ENCODE measurements at regions not wholly inside any gene's neighbourhood (a gene's known extent, or its start where the extent isn't known, plus 50 kb on each side); places are given as distances from the start of the nearest gene placed in this dataset.

DNA sequence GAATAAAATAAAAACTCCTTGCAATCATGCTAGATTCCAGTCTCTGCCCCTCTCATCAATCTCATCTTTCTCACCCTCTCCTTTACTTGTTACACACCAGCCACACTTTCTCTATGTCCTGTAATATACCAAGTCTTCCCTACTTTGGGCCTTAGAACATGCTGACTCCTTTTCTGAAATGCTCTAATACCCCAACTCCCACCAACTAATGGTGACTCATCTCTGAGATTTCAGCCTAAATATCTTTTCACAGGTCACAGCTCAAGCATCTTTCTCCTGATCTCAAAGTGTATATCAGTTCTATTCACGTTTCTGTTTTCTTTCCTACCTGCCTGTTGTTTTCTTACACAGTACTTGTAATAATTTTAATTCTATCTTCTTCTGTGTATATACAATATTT is 378.9 kb upstream of the PRICKLE1 start:
- H3K4me2 ChIP-seq (ENCODE audit: low read length), result no peak overlapping the region
- POLR2A ChIA-PET, result no interaction called here
- peak overlapping the region; percentile 45 for H2AFZ ChIP-seq (ENCODE audit: low read depth, low read length, poor library complexity, severe bottlenecking)
- no peak for ATAC-seq
- H3K4me3 ChIP-seq (replicated peaks in 1 of 2; ENCODE audit: low read depth in 1 of 2, low read length in 2 of 2), result no peak overlapping the region
- H3K9me2 ChIP-seq (ENCODE audit: insufficient read depth), result no peaks in the 10 kb centered on the region; the same call in 1 of the 2 replicates
- H3K27ac ChIP-seq (ENCODE audit: low read depth, low read length), result no peak overlapping the region
- no peaks in the 10 kb centered on the region for H3K36me3 ChIP-seq (ENCODE audit: control insufficient read depth in 1 of 2, insufficient read depth in 2 of 2, low read length in 2 of 2)
- CTCF ChIA-PET, result no interaction called here
- intact Hi-C loops (cut with micrococcal nuclease), result loop anchor here (10.0 kb wide), 1 partner anchor 484 kb away; no protein-coding TSS in a partner anchor
- H3K27me3 ChIP-seq (ENCODE audit: insufficient read depth, low read length), result no peaks in the 10 kb centered on the region
- H3K79me2 ChIP-seq (ENCODE audit: insufficient read depth, low read length), result no peaks in the 10 kb centered on the region
- H3K9ac ChIP-seq (ENCODE audit: low read length), result no peak overlapping the region
- no peak for TF ChIP-seq EZH2 (IDR thresholded peaks at IDR 0.05)
- TF ChIP-seq, protein P1, sequence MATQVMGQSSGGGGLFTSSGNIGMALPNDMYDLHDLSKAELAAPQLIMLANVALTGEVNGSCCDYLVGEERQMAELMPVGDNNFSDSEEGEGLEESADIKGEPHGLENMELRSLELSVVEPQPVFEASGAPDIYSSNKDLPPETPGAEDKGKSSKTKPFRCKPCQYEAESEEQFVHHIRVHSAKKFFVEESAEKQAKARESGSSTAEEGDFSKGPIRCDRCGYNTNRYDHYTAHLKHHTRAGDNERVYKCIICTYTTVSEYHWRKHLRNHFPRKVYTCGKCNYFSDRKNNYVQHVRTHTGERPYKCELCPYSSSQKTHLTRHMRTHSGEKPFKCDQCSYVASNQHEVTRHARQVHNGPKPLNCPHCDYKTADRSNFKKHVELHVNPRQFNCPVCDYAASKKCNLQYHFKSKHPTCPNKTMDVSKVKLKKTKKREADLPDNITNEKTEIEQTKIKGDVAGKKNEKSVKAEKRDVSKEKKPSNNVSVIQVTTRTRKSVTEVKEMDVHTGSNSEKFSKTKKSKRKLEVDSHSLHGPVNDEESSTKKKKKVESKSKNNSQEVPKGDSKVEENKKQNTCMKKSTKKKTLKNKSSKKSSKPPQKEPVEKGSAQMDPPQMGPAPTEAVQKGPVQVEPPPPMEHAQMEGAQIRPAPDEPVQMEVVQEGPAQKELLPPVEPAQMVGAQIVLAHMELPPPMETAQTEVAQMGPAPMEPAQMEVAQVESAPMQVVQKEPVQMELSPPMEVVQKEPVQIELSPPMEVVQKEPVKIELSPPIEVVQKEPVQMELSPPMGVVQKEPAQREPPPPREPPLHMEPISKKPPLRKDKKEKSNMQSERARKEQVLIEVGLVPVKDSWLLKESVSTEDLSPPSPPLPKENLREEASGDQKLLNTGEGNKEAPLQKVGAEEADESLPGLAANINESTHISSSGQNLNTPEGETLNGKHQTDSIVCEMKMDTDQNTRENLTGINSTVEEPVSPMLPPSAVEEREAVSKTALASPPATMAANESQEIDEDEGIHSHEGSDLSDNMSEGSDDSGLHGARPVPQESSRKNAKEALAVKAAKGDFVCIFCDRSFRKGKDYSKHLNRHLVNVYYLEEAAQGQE (IDR thresholded peaks at IDR 0.05; ENCODE audit: low read depth), result no peak
- no peak for TF ChIP-seq FOSL1 (IDR thresholded peaks at IDR 0.05; ENCODE audit: low read depth)
- no peak for TF ChIP-seq TCF7L2 (IDR thresholded peaks at IDR 0.05; ENCODE audit: borderline replicate concordance, extremely low read depth, insufficient read depth, insufficient read length)
- TF ChIP-seq, protein P2, sequence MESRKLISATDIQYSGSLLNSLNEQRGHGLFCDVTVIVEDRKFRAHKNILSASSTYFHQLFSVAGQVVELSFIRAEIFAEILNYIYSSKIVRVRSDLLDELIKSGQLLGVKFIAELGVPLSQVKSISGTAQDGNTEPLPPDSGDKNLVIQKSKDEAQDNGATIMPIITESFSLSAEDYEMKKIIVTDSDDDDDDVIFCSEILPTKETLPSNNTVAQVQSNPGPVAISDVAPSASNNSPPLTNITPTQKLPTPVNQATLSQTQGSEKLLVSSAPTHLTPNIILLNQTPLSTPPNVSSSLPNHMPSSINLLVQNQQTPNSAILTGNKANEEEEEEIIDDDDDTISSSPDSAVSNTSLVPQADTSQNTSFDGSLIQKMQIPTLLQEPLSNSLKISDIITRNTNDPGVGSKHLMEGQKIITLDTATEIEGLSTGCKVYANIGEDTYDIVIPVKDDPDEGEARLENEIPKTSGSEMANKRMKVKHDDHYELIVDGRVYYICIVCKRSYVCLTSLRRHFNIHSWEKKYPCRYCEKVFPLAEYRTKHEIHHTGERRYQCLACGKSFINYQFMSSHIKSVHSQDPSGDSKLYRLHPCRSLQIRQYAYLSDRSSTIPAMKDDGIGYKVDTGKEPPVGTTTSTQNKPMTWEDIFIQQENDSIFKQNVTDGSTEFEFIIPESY (IDR thresholded peaks at IDR 0.05; ENCODE audit: extremely low read depth, insufficient replicate concordance, low read length), result no peak
- no peak for TF ChIP-seq JUND (IDR thresholded peaks at IDR 0.05)
- TF ChIP-seq ZFX (IDR thresholded peaks at IDR 0.05), result no peak
- TF ChIP-seq, protein P3, sequence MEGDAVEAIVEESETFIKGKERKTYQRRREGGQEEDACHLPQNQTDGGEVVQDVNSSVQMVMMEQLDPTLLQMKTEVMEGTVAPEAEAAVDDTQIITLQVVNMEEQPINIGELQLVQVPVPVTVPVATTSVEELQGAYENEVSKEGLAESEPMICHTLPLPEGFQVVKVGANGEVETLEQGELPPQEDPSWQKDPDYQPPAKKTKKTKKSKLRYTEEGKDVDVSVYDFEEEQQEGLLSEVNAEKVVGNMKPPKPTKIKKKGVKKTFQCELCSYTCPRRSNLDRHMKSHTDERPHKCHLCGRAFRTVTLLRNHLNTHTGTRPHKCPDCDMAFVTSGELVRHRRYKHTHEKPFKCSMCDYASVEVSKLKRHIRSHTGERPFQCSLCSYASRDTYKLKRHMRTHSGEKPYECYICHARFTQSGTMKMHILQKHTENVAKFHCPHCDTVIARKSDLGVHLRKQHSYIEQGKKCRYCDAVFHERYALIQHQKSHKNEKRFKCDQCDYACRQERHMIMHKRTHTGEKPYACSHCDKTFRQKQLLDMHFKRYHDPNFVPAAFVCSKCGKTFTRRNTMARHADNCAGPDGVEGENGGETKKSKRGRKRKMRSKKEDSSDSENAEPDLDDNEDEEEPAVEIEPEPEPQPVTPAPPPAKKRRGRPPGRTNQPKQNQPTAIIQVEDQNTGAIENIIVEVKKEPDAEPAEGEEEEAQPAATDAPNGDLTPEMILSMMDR (IDR thresholded peaks at IDR 0.05 in 2 of 3, conservative IDR thresholded peaks at IDR 0.05 in 1 of 3; ENCODE audit: borderline replicate concordance in 1 of 3, insufficient read depth in 1 of 3, low read depth in 2 of 3, low read length in 2 of 3), result no peak
- no peaks in the 10 kb centered on the region for H4K20me1 ChIP-seq (ENCODE audit: insufficient read depth)
- no peaks in the 10 kb centered on the region for H3K9me3 ChIP-seq (ENCODE audit: control insufficient read depth in 1 of 2, insufficient read depth in 1 of 2, low read depth in 1 of 2, low read length in 2 of 2)
- DNase-seq (ENCODE audit: low read depth, low spot score), result no peak
- RAD21 ChIA-PET (ENCODE audit: low non-redundant PET in 1 of 2, low total read pairs in 2 of 2, uncharacterized antibody in 2 of 2, unreplicated experiment in 2 of 2), result no interaction called here
- no TSS peak for BruUV-seq (replicated peaks)
- peaks cover 0 to 6% of the 10 kb centered on the region in 2 experiments; a peak in 1 of 4 replicates for H3K4me1 ChIP-seq (ENCODE audit: control insufficient read depth in 1 of 2, insufficient read depth in 2 of 2, low read length in 2 of 2)
